NCI-H1092 (cell line): ENCODE measurements at regions not wholly inside any gene's neighbourhood (a gene's known extent, or its start where the extent isn't known, plus 50 kb on each side); places are given as distances from the start of the nearest gene placed in this dataset.
"Not testable (repeated sequence)": the region's sequence is repeated elsewhere in the genome, so short reads cannot be mapped to it uniquely, and the experiment has no call there.

Experiments used
- DNase-seq: peaks from one replicate; lab custom pipeline; 2025; lab: John Stamatoyannopoulos, UW

- DNase-seq: not testable (repeated sequence)
Measured at GRCh38 chr14:105678057-105678456, 151.7 kb downstream of the TMEM121 start.

GRCh38 chr14:105678996-105679958 is 152.9 kb downstream of the TMEM121 start:
- not testable (repeated sequence) for DNase-seq

- DNase-seq: not testable (repeated sequence)
Measured at GRCh38 chr14:105679959-105680735, 153.8 kb downstream of the TMEM121 start.

GRCh38 chr14:105680736-105681098 is 154.3 kb downstream of the TMEM121 start:
- not testable (repeated sequence) for DNase-seq

GRCh38 chr14:105681606-105682185 is 155.3 kb downstream of the TMEM121 start:
- not testable (repeated sequence) for DNase-seq

GRCh38 chr14:105682442-105682841 is 156.1 kb downstream of the TMEM121 start:
- DNase-seq: not testable (repeated sequence)

GRCh38 chr14:105682956-105683570 is 156.7 kb downstream of the TMEM121 start:
- DNase-seq: no peak

- DNase-seq: not testable (repeated sequence)
Measured at GRCh38 chr14:105684056-105684455, 157.7 kb downstream of the TMEM121 start.

GRCh38 chr14:105684597-105684996 is 158.2 kb downstream of the TMEM121 start:
- DNase-seq: not testable (repeated sequence)

GRCh38 chr14:105685003-105685402 is 158.6 kb downstream of the TMEM121 start:
- no peak for DNase-seq

GRCh38 chr14:105685605-105686004 is 159.2 kb downstream of the TMEM121 start:
- DNase-seq: not testable (repeated sequence)

- DNase-seq: not testable (repeated sequence)
Measured at GRCh38 chr14:105686050-105686449, 159.7 kb downstream of the TMEM121 start.

- DNase-seq: not testable (repeated sequence)
Measured at GRCh38 chr14:105686462-105687170, 160.2 kb downstream of the TMEM121 start.

- DNase-seq: not testable (repeated sequence)
Measured at GRCh38 chr14:105687171-105688022, 161.0 kb downstream of the TMEM121 start.

- DNase-seq: not testable (repeated sequence)
Measured at GRCh38 chr14:105688023-105688351, 161.6 kb downstream of the TMEM121 start.

GRCh38 chr14:105688664-105689221 is 162.4 kb downstream of the TMEM121 start:
- not testable (repeated sequence) for DNase-seq

- no peak for DNase-seq
Measured at GRCh38 chr14:105689722-105690121, 163.3 kb downstream of the TMEM121 start.

- no peak for DNase-seq
Measured at GRCh38 chr14:105690671-105691070, 164.3 kb downstream of the TMEM121 start.

GRCh38 chr14:105691321-105692109 is 165.1 kb downstream of the TMEM121 start:
- not testable (repeated sequence) for DNase-seq
